ENCODE measurements at regions not wholly inside any gene's neighbourhood (a gene's known extent, or its start where the extent isn't known, plus 50 kb on each side); places are given as distances from the start of the nearest gene placed in this dataset.
"Not testable (repeated sequence)": the region's sequence is repeated elsewhere in the genome, so short reads cannot be mapped to it uniquely, and the experiment has no call there.

- intact Hi-C loops (cut with DNase I) = loop anchor here in 1 of 2 donors (10.0 kb wide), 1 partner anchor 46 kb away; no protein-coding TSS in a partner anchor
- DNase-seq = not testable (repeated sequence)
- peak; percentile 17 to 24 for ATAC-seq
Measured at GRCh38 chr4:49150351-49151083, 164.4 kb downstream of the CWH43 start.

DNA sequence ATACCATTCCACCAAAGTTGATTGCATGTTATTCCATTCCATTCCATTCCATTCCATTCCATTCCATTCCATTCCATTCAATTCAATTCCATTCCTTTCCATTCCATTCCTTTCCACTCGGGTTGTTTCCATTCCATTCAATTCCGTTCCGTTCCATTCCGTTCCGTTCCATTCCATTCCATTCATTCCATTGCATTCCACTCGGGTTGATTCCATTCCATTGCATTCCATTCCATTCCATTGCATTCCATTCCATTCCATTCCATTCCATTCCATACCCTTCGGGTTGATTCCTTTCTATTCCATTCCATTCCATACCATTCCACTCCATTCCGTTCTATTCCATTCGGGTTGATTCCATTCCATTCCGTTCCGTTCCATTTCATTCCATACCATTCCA, 166.9 kb downstream of the CWH43 start:
- peak; percentile 21 to 42 for ATAC-seq
- intact Hi-C loops (cut with DNase I) = loop anchor here in 1 of 2 donors (10.0 kb wide), 1 partner anchor 48 kb away; no protein-coding TSS in a partner anchor
- DNase-seq = not testable (repeated sequence)

DNA sequence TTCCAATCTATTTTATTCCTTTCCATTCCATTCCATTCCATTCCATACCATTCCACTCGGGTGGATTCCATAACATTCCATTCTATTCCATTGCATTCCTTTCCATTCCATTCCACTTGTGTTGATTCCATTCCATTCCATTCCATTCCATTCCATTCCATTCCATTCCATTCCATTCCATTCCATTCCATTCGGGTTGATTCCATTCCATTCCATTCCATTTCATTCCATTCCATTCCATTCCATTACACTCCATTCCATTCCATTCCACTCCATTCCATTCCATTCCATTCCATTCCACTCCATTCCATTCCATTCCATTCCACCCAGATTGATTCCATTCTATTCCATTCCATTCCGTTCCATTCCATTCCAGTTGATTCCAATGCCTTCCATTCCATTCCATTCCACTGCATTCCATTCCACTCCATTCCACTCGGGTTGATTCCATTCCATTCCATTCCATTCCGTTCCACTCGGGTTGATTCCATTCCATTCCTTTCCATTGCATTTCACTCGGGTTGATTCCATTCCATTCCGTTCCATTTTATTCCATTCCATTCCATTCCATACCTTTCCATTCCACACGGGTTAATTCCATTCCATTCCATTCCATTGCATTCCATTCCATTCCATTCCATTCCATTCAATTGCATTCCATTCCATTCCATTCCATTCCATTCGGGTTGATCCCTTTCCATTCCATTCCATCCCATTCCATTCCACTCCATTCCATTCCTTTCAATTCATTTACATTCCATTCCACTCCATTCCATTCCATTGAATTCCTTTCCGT, 168.4 kb downstream of the CWH43 start:
- not testable (repeated sequence) for DNase-seq
- intact Hi-C loops (cut with DNase I) = loop anchor here in 1 of 2 donors (10.0 kb wide), 1 partner anchor 50 kb away; no protein-coding TSS in a partner anchor
- ATAC-seq = peak; percentile 67 to 84

DNA sequence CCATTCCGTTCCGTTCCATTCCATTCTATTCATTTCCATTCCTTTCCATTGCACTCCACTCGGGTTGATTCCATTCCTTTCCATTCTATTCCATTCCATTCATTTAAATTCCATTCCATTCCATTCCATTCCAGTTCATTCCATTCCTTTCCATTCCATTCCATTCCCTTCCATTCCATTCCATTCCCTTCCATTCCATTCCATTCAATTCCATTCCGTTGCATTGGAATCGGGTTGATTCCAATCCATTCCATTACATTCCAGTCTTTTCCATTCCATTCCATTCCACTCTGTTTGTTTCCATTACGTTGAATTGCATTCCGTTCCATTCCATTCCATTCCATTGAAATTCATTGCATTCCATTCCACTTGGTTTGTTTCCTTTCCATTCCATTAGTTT, 169.2 kb downstream of the CWH43 start:
- ATAC-seq, DNase-seq: not testable (repeated sequence)
- intact Hi-C loops (cut with DNase I) = loop anchor here in 1 of 2 donors (10.0 kb wide), 1 partner anchor 50 kb away; no protein-coding TSS in a partner anchor

DNA sequence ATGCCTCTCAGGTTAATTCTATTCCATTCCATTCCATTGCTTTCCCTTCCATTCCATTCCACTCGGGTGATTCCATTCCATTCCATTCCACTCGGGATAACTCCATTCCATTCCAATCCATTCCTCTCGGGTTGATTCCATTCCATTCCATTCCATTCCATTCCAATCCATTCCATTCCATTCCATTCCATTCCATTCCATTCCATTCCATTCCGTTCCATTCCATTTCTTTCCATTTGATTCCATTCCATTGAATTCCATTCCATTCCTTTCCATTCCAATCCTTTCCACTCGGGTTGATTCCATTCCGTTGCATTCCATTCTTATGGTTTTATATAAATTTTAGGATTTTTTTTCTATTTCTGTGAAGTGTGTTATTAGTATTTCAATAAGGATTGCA, 170.2 kb downstream of the CWH43 start:
- intact Hi-C loops (cut with DNase I) = loop anchor here in 1 of 2 donors (10.0 kb wide), 1 partner anchor 52 kb away; no protein-coding TSS in a partner anchor
- not testable (repeated sequence) for DNase-seq
- peak; percentile 23 to 45 for ATAC-seq

DNA sequence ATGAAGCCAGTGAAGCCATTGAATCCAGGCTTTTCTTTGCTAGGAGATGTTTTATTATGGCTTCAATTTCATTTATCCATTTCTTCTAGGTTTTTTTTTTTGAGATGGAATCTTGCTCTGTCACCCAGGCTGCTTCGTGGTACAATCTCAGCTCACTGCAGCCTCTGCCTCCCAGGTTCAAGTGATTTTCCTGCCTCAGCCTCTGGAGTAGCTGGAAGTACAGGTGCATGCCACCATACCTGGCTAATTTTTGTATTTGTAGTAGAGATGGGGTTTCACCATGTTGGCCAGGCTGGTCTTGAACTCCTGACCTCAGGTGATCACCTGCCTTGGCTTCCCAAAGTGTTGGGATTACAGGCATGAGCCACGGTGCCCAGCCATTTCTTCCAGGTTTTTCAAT, 171.6 kb downstream of the CWH43 start:
- intact Hi-C loops (cut with DNase I) = loop anchor here in 1 of 2 donors (10.0 kb wide), 1 partner anchor 53 kb away; no protein-coding TSS in a partner anchor
- DNase-seq, ATAC-seq: not testable (repeated sequence)

- DNase-seq; ATAC-seq; intact Hi-C loops (cut with DNase I): not testable (repeated sequence)
Measured at GRCh38 chr4:49161111-49161541, 175.1 kb downstream of the CWH43 start.

DNA sequence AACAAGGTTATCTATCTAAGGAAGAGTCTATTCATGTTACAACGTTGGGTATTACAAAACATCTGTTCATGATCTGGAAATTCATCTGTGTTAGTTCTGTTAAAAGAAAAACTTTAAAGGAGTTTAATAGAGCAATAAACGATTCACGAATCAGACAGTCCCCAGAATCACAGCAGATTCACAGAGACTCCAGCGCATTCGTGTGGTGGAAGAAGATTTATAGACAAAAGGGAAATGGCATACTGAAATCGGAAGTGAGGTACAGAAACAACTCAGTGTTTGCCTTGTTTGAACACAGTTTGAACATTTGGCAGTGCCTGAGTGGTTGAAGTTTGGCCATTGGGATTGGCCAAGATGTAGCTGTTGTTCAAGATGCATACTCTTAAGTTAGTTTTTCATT, 178.8 kb downstream of the CWH43 start:
- ATAC-seq; intact Hi-C loops (cut with DNase I); DNase-seq: not testable (repeated sequence)

DNA sequence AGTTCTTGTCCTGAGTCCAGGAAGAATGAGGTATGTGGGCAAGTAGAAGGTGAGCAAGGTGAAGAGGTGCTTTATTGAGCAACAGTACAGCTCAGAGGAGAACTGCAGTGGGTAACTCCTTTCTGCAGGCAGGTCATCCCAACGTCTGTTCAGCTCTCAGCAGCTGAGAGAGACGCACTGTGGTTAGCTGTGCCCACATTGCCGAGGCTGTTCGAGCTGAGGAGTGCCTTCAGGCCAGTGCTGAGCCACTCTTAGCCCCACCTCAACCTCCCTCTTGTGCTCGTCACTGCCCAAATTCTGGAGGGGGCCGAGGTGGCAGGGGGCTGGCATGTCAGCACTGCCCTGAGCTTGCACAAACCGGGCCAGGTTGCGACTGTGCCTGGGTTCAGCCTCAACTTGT, 191.8 kb downstream of the CWH43 start:
- intact Hi-C loops (cut with DNase I); ATAC-seq; DNase-seq: not testable (repeated sequence)

DNA sequence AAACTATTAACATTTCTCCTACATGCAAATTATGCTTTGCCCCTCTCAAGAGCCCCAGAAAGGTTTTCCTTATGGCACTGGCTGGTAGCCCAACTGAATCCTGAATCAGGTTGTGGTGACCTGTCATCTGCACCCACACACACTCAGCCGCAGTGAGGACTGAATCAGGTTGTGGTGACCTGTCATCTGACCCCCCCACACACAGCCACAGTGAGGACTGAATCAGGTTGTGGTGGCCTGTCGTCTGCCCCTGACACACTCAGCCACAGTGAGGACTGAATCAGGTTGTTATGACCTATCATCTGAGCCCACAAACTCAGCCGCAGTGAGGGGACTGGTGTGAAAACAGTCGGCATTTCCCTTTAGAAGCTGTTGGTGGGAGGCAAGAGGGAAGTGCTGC, 195.0 kb downstream of the CWH43 start:
- intact Hi-C loops (cut with DNase I); ATAC-seq: not testable (repeated sequence)

GRCh38 chr4:49211396-49212194, 225.5 kb downstream of the CWH43 start:
- DNase-seq; intact Hi-C loops (cut with DNase I); ATAC-seq: not testable (repeated sequence)

More for the DNA sequence above, 195.0 kb downstream of the CWH43 start:
- not testable (repeated sequence) for DNase-seq

DNA sequence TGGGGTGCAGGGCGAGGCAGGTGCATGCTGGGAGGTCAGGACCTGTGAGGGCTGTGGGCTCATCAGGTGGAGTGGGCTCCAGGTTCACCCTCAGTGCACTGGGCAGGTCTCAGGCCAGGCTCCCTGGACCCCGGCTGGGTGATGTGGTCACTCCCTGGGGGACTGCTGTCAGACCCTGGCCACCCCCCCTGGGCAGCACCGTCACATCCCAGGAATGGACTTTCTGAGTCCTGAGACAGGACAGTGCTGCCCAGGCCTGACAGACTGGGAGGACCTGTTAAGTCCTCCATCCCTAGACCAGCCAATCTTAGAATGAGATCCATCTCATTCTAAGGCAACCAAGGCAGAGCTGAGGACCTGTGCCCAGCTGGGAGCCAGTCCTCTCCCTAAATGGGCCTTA, 227.2 kb downstream of the CWH43 start:
- DNase-seq; ATAC-seq; intact Hi-C loops (cut with DNase I): not testable (repeated sequence)

GRCh38 chr4:49213750-49214149, 227.7 kb downstream of the CWH43 start:
- intact Hi-C loops (cut with DNase I); DNase-seq; ATAC-seq: not testable (repeated sequence)

DNA sequence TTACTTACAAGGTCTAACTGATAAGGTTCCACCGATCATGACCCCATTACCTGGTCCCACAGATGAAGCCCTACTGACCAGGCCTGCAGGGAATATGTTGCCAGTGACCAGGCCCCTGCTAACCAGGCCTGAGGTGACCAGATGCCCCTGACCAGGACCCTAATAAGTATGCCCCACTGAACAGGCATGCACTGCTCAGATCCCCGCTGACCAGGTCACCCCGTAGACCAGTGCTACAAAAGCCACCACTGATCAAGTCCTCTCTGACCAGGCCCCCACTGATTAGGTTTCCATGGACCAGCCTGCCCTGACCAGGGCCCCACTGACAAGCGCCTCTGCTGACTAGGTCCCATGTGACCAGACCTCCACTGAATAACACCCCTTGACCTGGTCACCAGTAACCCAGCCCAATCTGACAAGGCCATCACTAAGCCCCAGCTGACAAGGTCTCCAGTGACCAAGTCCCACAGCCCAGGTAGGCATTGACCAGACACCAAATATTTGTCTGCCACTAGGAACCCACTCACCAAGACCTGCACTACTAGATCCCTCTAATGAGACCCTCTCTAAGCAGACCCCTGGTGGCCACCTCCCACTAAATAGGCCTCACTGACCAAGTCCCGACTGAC, 228.5 kb downstream of the CWH43 start:
- intact Hi-C loops (cut with DNase I); DNase-seq; ATAC-seq: not testable (repeated sequence)

GRCh38 chr4:49215082-49215479, 229.0 kb downstream of the CWH43 start:
- intact Hi-C loops (cut with DNase I); ATAC-seq; DNase-seq: not testable (repeated sequence)

DNA sequence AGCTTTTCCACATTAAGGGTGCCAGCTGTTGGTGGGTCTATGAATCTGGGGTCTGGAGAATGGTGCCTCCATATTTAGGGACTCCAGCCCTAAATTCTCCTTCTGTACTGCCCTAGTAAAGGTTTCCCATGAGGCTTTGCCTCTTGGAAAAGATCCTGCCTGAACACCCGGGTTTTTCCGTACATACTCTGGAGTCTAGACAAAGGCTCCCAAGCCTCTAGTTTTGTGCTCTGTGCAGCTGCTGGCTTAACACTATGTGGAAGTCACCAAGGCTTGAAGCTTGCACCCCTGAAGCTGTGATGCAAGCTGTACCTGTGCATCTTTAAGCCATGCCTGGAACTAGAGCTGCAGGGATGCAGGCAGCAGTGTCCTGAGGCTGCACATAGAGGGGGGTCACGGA, 230.5 kb downstream of the CWH43 start:
- intact Hi-C loops (cut with DNase I); DNase-seq; ATAC-seq: not testable (repeated sequence)

DNA sequence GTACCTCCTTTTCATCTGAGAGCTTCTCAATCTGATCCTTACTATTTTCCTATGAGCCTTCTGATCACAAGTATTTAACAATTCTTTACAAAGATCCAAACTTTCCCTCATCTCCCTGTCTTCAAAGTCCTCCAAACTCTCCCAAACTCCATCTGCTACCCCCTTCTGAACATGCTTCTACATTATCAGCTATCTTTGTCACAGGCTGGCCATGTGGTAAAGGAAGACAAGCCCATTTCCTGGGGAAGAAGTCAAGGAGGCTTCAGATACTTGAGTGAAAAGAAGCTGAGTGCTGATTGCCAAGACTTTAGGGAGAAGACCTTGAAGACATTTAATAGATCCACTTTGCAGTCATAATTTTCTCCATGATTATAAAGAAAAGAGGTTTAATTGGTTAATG, 231.4 kb downstream of the CWH43 start:
- intact Hi-C loops (cut with DNase I) = no loop called here
- DNase-seq = no peak
- no peak for ATAC-seq

DNA sequence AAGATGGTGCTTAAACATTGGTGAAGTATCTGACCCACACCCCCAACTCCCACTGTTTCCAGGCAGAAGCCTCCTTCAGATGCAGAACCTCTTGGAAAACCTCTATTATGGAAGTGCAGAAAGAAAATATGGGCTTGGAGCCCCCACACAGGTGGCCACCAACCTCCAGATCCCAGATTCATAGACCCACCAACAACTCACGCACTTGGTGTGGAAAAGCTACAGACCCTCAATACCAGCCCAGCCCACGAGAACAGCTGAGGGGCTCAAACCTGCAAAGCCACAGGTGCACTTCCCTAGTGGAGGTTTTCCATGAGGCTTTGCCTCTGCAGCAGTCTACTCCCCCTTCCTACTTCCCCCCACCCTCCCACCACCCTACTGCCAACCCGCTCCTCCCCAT, 232.0 kb downstream of the CWH43 start:
- DNase-seq; intact Hi-C loops (cut with DNase I); ATAC-seq: not testable (repeated sequence)

All from left cardiac atrium (tissue), 4 donors.